ENCODE measurements at regions not wholly inside any gene's neighbourhood (a gene's known extent, or its start where the extent isn't known, plus 50 kb on each side); places are given as distances from the start of the nearest gene placed in this dataset.

GRCh38 chr2:29995241-29995640 is 73.9 kb upstream of the ALK start:
- TF ChIP-seq CTCF (IDR thresholded peaks at IDR 0.05) (no peak), EZH2phosphoT487 (IDR thresholded peaks at IDR 0.05) (no peak), EZH2 (IDR thresholded peaks at IDR 0.05) (no peak)

Data from neural progenitor cell (in vitro differentiated cells).